Stimulated activated CD4-positive, alpha-beta T cell treated with anti-CD3 and anti-CD28 coated beads, Interleukin-12 subunit alpha, Interleukin-12 subunit beta, amount 100 ng/mL, for 4 hours (primary cell): ENCODE measurements at regions not wholly inside any gene's neighbourhood (a gene's known extent, or its start where the extent isn't known, plus 50 kb on each side); places are given as distances from the start of the nearest gene placed in this dataset.
"Not testable (repeated sequence)": the region's sequence is repeated elsewhere in the genome, so short reads cannot be mapped to it uniquely, and the experiment has no call there.

ENCODE experiments used
- DNase-seq: peaks from one replicate; pipeline ENCODE4 v3.0.0-alpha.2; 2020

- no peak for DNase-seq
Measured at GRCh38 chr4:138348055-138348454, 105.9 kb upstream of the SLC7A11 start.

DNA sequence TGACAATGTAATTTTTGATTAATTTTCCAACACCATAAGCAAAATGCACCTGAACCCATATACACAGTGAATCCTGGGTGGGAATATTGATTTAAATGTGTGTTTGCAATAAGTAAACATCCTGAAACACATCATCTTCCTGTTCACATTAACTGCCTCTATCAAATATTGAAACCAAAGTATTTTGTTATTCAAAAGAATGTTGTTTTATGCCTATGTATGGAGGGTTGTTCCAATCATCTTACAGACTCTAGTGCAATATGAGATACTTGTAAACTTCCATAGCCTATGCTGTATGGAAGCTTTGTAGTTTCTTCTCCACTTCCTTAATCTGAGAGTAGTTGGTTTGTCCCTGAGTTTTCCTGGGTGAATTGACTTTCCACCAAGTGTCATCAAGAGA is 105.4 kb upstream of the SLC7A11 start:
- DNase-seq, result no peak

GRCh38 chr4:138344851-138345250 is 102.7 kb upstream of the SLC7A11 start:
- DNase-seq, result no peak

- DNase-seq, result no peak
Measured at GRCh38 chr4:138344054-138344453, 101.9 kb upstream of the SLC7A11 start.

DNA sequence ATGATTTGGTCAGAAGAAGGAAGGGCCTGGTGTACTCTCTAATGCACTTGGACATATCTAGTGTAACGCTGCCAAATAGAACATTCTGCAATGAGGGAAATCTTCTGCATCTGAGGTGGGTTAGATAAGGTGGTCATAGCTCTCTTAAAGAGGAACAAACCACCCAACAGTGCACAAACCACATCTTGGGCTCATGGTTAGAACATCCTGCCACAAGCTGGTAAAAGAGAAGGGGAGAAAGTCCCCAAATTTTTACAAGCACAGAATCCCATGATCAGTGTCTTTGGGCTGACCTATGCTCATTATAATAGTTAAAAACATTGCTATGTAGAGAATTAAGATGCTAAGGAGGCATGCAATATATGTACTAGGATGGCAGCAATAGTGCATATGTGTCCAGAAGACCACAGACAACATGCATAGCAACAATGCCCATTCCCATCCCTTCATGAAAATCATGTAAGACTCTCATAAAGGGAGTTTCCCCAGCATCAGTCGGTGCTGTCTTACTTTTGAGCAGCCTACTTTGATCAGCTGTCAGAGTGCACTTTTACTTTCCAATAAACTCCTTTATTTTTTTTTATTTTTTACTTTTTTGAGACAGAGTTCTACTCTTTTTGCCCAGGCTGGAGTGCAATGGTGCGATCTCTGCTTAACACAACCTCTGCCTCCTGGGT is 99.7 kb upstream of the SLC7A11 start:
- DNase-seq, result no peak

DNA sequence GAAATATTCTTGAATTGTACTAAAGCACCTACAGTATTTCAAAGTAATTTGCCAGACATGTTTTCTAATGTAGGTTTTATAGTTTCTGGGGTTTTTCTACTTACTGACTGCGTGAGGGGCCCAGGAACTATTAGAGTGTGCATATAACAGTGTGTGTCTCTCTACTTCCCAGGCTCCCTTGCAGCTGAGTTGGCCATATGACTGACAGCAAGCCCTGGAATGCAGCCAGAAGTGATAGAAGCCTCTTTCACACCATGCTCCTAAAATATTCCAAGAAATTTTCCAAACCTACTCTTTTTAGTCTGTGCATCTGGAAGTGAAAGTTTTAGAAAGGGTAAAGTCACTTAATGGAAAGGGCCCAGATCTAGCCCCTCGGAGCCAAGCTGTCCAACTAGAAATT is 96.7 kb upstream of the SLC7A11 start:
- DNase-seq, result no peak

DNA sequence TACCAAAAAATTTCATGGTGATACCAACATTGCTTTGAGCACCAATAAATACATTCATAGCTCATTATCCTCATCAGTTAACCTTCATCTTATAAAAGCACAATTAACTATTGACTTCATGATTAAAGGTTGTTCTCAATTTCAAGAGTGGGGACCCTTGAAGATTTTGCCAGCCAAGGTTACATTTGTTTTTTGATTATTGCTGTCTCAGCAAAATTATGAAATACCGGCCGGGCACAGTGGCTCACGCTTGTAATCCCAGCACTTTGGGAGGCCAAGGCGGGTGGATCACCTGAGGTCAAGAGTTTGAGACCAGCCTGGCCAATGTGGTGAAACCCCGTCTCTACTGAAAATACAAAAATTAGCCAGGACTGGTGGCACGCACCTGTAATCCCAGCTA is 96.1 kb upstream of the SLC7A11 start:
- not testable (repeated sequence) for DNase-seq

- DNase-seq, result no peak
Measured at GRCh38 chr4:138334346-138335016, 92.3 kb upstream of the SLC7A11 start.

DNA sequence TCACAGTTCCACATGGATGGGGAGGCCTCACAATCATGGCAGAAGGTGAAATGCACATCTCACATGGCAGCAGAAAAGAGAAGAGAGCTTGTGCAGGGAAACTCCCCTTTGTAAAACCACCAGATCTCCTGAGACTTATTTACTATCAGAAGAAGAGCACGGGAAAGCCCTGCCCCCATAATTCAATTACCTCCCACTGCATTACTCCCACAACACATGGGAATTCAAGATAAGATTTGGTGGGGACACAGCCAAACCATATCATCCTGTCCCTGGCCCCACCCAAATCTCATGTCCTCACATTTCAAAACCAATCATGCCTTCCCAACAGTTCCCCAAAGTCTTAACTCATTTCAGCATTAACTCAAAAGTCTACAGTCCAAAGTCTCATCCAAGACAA is 90.3 kb upstream of the SLC7A11 start:
- DNase-seq, result not testable (repeated sequence)

DNA sequence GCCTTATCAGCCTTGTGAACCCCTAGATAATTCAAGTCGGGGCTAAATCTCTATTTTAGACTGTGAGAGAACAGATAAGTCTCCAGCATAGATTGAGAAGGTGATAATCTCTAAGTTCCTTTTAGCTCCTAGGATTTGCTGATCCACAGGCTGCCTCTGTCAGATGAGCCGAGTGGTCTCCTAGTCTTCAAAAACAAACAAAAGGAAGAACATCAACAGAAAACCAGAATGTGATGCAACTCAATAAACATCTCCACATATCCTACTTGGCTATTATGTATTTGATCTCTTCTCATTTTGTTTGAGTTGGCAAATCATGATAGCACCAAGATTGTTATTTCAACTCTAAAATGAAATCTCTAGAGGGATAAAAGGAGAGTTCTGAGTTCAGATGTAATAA is 88.4 kb upstream of the SLC7A11 start:
- DNase-seq, result no peak

GRCh38 chr4:138329506-138330070 is 87.4 kb upstream of the SLC7A11 start:
- DNase-seq, result no peak

- no peak for DNase-seq
Measured at GRCh38 chr4:138327338-138327737, 85.2 kb upstream of the SLC7A11 start.

- no peak for DNase-seq
Measured at GRCh38 chr4:138320831-138321230, 78.7 kb upstream of the SLC7A11 start.

DNA sequence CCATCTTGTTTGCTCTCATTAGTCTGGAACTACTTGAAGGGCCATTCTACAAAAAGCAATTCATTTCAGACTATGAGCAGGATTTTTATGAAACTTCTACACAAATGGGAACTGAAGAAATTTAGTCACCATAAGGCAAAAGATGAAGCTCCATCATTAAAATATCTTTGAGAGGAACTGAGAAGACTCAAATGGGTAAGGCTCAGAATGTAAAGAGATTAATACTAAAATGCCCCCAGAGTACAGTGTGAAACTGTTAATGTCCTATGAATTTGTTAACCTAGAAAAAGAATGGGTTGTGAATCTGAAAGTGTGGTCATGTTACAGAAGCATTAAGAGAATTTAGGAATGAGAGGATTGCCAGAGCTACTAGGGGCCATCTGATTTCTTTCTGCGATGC is 77.9 kb upstream of the SLC7A11 start:
- DNase-seq, result no peak

GRCh38 chr4:138317175-138317748 is 75.1 kb upstream of the SLC7A11 start:
- no peak for DNase-seq

DNA sequence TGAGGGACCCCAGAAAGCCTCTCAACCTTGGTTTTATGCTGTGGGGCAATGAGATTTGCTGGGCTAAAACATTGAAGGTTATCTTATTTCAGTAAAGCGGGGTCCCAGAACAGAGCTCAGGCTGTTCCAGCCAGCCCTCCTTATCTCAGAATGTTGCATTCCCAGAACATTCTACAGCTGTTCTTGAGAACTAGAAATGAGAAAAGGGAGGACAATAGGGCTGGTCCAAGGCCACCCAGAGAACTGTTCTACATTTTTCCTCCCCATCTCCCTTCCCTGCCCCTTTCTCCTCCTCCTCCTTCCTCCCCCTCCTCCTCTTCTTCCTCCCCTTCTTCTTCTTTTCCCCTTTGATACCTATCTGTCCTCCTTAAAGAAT is 70.4 kb upstream of the SLC7A11 start:
- DNase-seq, result no peak

DNA sequence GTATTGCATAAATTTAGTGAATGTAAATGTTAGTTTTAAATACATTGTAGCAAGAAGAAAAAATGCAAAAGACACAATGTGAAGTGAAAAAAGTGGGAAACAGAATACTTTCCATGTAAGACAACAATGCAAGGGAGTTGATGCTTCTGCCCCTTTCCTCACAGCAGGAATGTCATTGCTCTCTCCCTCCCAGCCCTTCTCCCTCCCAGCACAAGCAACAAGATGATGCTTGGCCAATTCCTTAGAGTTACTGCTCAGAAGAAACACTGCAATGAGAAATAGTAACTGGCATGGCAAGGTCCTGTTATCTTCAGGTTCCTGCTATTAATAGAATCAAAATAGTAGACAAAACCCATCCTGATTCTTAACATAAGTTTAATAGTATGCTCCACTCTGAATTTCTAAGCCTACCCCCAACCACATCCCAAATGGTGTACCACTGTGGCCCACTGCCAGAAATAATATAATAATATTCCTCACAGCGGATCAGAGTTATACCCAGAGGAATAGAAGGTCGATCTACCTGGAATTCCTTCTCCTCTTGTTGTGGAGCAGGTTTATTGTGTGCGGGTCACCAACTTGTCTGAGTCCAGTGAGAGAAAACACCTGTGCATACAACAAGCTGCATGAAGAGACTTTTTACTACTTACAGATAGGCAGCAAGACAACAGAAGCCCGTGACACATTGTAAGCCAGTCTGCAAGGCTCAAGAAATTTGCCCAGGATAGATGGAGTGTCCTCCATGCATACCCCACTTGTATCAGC is 69.8 kb upstream of the SLC7A11 start:
- DNase-seq, result no peak

DNA sequence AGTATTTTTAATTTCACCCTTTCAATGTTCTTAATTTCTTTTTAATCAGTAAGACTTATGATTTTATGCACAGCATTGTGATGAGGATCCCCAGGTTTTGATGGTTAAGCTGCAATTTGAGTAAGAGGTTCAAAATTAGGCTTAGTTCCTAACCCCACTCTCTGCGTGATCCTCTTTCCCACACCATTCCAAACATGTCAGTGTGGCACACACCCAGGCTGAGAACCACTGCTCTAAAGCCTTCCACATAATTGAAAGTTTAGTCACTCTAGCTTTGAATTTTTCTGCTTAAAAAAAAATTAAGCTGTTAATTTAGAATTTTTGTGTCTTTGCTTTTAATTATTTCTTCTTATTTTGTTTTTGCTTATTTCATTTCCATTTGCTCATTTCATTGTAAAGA is 68.8 kb upstream of the SLC7A11 start:
- no peak for DNase-seq

DNA sequence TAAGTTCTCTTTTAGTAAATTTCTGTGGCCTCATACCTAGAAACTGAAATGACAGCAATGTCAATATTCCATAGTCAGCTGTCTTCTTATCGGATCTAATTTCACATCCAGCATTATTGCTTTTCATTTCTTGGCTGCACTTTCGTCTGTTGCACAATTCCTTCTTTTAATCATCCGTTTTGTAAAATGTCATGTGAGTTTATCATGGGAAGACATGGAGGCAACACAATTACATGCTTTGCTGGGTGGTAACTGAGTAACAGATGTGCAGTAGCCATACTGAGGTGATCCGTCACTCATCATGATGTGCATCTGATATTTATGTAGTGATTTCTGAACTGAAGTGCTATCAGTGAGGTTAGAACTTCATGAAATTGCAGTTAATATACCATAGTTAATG is 68.3 kb upstream of the SLC7A11 start:
- DNase-seq, result no peak

- DNase-seq, result no peak
Measured at GRCh38 chr4:138308356-138308755, 66.2 kb upstream of the SLC7A11 start.

DNA sequence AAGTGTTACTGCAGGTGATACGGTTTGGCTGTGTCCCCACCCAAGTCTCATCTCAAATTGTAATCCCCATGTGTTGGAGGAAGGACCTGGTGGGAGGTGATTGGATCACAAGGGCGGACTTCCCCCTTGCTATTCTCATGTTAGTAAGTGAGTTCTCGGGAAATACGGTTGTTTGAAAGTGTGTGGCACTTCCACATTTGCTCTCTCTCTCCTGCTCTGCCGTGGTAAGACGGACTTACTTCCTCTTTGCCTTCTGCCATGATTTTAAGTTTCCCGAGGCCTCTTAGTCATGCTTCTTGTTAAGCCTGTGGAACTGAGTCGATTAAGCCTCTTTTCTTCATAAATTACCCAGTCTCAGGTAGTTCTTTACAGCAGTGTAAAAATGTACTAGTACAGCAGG is 65.2 kb upstream of the SLC7A11 start:
- DNase-seq, result no peak

GRCh38 chr4:138305050-138305449 is 62.9 kb upstream of the SLC7A11 start:
- no peak for DNase-seq

DNA sequence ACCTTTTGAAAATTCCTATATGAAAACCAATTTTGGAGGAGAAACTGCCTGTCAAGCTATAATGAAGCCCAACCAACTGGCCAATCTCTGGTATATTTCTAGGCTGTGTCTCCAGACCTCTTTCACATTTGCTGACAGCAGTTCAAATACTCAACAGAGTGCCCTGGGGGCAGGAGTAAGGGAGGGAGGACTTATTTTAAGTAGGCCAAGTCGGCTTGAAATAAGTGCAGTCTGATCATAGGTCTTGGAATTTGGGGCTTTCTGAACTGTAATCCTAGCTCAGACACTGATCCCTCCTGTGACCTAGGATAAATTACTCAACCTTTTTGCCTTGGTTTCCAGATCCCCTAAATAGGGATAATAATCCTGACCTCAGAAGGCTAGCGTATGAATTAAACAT is 59.4 kb upstream of the SLC7A11 start:
- no peak for DNase-seq

DNA sequence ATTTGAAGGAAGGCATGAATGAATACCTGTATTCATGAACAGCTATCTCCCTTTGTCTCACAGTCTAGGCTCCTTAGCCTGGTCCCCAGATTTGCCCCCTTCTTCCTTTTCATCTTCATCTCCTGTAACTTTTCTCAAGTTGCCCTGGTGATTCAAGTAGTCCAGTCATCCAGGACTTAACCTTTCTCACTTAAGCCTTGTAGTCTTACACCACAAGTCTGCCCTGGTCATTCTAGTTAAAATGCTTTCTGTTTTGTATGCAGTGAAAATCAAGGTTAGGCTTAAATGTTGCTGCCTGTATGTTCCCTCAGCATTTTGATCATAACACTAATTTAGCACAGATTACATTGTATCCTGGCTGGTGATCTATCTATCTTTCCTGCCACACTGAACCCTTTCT is 58.5 kb upstream of the SLC7A11 start:
- DNase-seq, result no peak
